K562 (cell line): ENCODE measurements at regions not wholly inside any gene's neighbourhood (a gene's known extent, or its start where the extent isn't known, plus 50 kb on each side); places are given as distances from the start of the nearest gene placed in this dataset.

ENCODE experiments used
- BDP1 ChIP-seq: IDR thresholded peaks from 3 replicates; pipeline ENCODE4 v1.6.1; 2011; ENCODE audit not compliant: insufficient read length, insufficient read depth
- CXXC5 ChIP-seq: fragments of 250-450 bp; sonication (Bioruptor Pico); IDR thresholded peaks from 2 replicates; pipeline ENCODE4 v1.8.0; 2022; ENCODE audit warnings: inconsistent platforms, mild to moderate bottlenecking, moderate library complexity
- E2F5 ChIP-seq: sonication (generic); formaldehyde crosslinking; IDR thresholded peaks from 2 replicates; pipeline ENCODE4 v1.8.0; 2022; ENCODE audit warnings: mild to moderate bottlenecking, missing genetic modification reagents
- FOXJ3 ChIP-seq: sonication (generic); formaldehyde crosslinking; IDR thresholded peaks from 2 replicates; pipeline ENCODE4 v1.4.0; 2020; ENCODE audit warnings: mild to moderate bottlenecking, missing genetic modification reagents
- GMEB1 ChIP-seq: fragments of 250-450 bp; sonication (Bioruptor Pico); IDR thresholded peaks from 2 replicates; pipeline ENCODE4 v1.4.0; 2020; ENCODE audit warnings: mild to moderate bottlenecking
- L3MBTL2 ChIP-seq: fragments of 450-650 bp; IDR thresholded peaks from 2 replicates; pipeline ENCODE4 v1.6.1; 2016; ENCODE audit warnings: mild to moderate bottlenecking, moderate library complexity
- MAZ ChIP-seq, 2 experiments: fragments of 450-650 bp in 1 of 2; sonication (generic) in 1 of 2; formaldehyde crosslinking; IDR thresholded peaks in 1 of 2; conservative IDR thresholded peaks in 1 of 2; 2 replicates each; pipeline versions ENCODE4 v1.4.0 to v1.5.0; 2020; ENCODE audit warnings: mild to moderate bottlenecking in 1 of 2, missing genetic modification reagents in 1 of 2
- NKRF ChIP-seq: fragments of 450-650 bp; IDR thresholded peaks from 2 replicates; pipeline ENCODE4 v1.6.1; 2016; ENCODE audit warnings: borderline replicate concordance
- PHB ChIP-seq: fragments of 250-450 bp; sonication (Bioruptor Pico); IDR thresholded peaks from 2 replicates; pipeline ENCODE4 v1.5.0; 2021
- RNF2 ChIP-seq: sonication (generic); IDR thresholded peaks from 2 replicates; pipeline ENCODE4 v1.6.1; 2016

- no peak for TF ChIP-seq NKRF
- TF ChIP-seq RNF2 = no peak
- TF ChIP-seq FOXJ3 = no peak
- no peak for TF ChIP-seq CXXC5 (CRISPR knock-in tag)
- no peak for TF ChIP-seq E2F5 (CRISPR knock-in tag)
- no peak for TF ChIP-seq GMEB1 (CRISPR knock-in tag)
- TF ChIP-seq BDP1 = no peak
- no peak for TF ChIP-seq L3MBTL2
- no peak for TF ChIP-seq MAZ (CRISPR knock-in tag; conservative IDR thresholded peaks at IDR 0.05 in 1 of 2, IDR thresholded peaks at IDR 0.05 in 1 of 2)
- no peak for TF ChIP-seq PHB (CRISPR knock-in tag)
These were observed 1044.7 kb downstream of the CDH9 start (continued) for GRCh38 chr5:25993701-25994100.
